HG03457 (cell line): ENCODE measurements at regions not wholly inside any gene's neighbourhood (a gene's known extent, or its start where the extent isn't known, plus 50 kb on each side); places are given as distances from the start of the nearest gene placed in this dataset.
A peak's percentile ranks its signal among the peaks of the same experiment; 100 is the strongest.

Experiments used
- ATAC-seq: cut with Tn5 transposase; IDR thresholded peaks from one replicate; pipeline ENCODE4 v1.9.1; 2021; ENCODE audit warnings: moderate number of reproducible peaks; ENCODE audit not compliant: unreplicated experiment

GRCh38 chr3:194768586-194768985, 82.9 kb downstream of the FAM43A start:
- no peak for ATAC-seq

DNA sequence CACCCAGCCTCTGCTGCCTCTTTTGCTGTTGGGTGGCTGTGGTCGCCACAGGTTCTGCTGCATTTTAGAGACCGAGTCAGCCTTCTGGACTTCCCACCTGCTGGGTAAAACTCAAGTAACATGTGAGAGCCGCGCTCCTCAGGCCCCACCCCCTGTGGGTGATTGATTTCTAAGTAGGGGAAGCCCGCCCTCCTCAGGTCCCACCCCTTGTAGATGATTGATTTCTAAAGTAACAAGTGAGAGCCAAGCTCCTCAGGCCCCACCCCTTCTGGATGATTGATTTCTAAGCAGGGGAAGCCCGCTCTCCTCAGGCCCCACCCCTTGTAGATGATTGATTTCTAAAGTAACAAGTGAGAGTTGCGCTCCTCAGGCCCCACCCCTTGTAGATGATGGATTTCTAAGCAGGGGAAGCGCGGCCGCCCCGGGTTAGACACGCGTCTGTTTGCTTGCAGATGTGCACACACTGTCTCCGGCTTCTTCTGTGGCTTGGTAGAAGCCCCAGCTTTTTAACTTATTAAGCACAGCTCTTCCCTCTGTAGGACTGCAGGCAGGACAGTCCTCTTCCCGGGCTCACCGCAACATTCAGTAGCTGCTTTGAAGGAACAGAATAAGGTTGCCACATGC, 83.4 kb downstream of the FAM43A start:
- peak; percentile 94 for ATAC-seq

GRCh38 chr3:194772241-194773000, 86.7 kb downstream of the FAM43A start:
- no peak for ATAC-seq

GRCh38 chr3:194773216-194773615, 87.5 kb downstream of the FAM43A start:
- ATAC-seq, result no peak

DNA sequence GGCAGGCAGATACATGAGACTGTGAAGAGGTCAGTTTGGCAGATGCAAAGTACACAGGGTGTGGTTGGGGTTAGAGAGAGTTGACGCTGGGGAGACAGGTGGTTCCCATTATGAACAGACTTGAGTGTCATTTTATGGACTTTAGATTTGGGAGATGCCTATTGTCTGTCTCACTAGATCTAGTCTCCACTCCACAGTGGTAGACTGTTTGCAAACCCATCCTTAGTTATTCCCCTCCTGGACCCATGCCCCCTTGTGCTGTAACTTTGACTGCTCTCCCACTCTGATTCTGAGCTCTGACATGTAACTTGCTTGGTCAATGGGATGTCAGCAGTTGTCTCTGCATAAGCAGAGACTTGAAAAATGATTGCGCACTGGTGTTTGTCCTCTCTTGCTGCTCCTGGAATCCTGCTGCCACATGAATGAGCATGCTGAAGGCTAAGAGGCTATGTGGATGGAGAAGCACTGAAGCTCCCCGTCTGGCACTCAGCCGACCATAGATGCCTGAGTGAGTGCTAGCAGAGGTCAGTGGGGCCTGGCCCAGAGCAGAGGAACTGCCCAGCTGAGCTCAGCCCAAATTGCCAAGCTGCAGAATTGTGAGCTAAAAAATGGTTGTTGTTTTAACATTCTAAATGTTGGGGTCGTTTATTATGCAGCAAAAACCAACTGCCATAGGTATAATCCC, 88.2 kb downstream of the FAM43A start:
- ATAC-seq, result no peak

GRCh38 chr3:194775266-194775665, 89.6 kb downstream of the FAM43A start:
- no peak for ATAC-seq

DNA sequence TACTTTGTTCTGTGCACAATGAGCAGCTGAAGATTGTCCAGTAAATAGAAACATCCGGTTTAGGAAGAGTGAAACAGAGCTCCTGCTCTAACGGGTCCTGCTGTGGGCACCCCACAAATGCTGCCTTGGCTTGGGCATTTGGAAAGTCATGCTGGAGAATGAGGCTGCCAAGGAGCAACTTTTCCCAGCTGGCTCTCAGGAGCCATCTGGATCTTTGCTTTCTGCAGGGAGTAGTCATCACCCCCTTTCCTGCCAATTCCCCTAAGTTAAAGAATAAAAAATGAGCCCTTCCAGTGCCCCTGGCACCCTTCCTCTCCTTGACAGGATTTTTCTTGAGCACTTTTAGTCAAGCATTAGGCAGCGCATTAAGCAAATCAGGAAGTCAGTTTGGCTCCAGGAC, 90.0 kb downstream of the FAM43A start:
- no peak for ATAC-seq

DNA sequence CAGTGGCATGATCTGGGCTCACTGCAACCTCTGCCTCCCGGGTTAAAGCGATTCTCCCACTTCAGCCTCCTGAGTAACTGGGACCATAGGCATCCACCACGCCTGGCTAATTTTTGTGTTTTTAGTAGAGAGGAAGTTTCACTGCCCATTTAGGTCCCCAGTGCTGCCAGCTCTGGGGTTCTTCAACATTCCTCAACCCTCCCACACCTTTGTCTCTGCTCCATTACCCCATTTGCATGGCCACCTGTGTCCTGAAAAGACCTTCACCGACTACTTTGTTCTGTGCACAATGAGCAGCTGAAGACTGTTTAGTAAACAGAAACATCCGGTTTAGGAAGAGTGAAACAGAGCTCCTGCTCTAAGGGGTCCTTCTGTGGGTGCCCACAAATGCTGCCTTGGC, 92.0 kb downstream of the FAM43A start:
- no peak for ATAC-seq

DNA sequence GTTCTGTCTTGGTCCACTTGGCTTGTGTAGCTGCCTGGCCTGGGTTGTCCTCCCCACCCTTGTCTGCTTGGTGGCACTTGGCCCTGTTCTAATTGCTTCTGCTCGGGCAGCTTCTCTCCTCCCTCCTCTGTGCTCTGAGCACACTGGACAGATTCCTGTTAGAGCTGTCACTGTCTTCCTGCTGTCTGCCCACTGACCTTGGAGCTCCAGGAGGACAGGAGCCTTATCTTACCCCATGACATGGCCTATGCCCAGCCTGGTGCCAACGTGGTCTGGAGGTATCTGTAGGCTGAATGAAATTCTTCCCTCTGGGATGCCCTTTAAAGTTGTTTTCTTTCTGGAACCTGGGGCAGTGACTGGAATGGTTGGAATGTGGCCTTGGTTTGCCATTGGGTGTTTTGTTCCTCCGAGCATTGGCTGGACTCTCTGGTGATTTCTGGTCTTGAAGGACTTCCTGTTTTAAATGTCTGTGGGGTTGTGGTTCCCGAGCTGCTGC, 94.1 kb downstream of the FAM43A start:
- ATAC-seq, result no peak

- ATAC-seq, result no peak
Observed at GRCh38 chr3:194780706-194781105, 95.0 kb downstream of the FAM43A start.

DNA sequence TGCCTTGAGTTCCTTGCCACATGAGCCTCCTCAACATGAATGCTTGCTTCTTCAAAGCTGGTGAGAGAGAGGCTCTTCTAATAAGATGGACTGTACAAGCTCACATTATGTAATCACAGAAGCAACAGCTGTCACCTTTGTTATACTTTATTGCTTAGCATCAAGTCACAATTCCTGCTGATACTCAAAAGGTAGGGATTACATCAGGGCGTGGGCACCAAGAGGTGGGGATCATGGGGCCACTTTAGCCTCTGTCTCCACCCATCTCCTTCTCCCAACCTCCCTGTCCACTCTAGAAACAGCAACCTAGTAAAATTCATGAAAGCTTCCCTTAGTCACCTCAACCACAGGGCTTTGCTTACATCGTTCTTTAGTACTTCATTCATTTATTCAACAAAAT, 95.9 kb downstream of the FAM43A start:
- no peak for ATAC-seq

- no peak for ATAC-seq
Observed at GRCh38 chr3:194782698-194783404, 97.2 kb downstream of the FAM43A start.

- ATAC-seq, result no peak
Observed at GRCh38 chr3:194784361-194784760, 98.7 kb downstream of the FAM43A start.

DNA sequence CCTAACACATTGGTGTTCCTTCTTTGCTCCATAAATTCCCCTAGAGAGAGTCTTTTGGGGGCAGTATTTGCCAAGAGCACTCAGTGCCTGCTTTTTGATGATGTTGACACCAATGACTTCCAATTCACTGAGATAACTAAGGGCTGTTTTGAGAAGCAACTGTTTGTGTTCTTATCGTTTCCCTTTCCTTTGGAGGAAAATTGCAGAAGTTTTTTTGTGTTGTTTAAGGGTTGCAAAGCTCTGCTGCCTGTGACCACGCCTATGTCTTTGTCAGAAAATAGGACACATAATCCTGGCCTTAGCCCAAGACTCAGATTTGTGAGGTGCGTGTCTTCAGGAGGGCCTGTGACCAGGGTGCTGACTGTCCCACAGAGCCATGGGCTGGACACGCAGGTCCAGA, 99.6 kb downstream of the FAM43A start:
- ATAC-seq, result no peak

DNA sequence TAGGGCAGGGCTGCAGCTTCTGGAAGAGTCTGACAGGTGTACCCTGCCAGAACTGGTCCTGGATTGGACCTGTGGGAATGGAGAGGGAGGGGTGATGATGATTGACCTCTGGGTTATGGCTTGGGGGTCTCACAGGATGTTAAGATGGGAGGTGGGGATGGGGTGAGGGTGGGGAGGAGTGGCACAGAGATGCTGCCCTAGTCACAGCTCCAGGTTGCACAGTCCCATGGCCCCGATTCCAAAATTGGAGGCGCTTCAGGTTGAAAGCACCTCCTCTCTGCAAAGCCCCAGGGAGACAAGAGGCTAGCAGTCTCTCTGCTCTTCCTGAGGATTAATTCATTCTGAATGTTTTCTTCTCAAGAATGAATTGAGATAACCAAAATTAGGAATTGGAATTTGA, 101.4 kb downstream of the FAM43A start:
- no peak for ATAC-seq

- ATAC-seq, result no peak
Observed at GRCh38 chr3:194787650-194788049, 102.0 kb downstream of the FAM43A start.

DNA sequence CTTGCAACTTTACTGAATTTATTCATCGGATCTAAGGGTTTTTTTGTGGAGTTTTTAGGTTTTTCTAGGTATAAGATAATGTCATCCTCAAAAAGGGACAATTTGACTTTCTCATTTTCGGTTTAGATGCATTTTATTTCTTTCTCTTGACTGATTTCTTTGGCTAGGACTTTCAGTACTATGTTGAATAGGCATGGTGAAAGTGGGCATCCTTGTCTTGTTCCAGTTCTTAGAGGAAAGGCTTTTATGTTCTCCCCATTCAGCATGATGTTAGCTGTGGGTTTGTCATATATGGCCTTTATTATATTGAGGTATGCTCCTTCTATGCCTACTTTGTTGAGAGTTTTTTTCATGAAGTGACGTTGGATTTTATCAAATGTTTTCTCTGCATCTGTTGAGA, 106.7 kb downstream of the FAM43A start:
- ATAC-seq, result no peak

- no peak for ATAC-seq
Observed at GRCh38 chr3:194797555-194798250, 112.0 kb downstream of the FAM43A start.

GRCh38 chr3:194798486-194798885, 112.8 kb downstream of the FAM43A start:
- no peak for ATAC-seq

- ATAC-seq, result no peak
Observed at GRCh38 chr3:194800002-194800401, 114.3 kb downstream of the FAM43A start.
